GM21737 (cell line): ENCODE measurements at regions not wholly inside any gene's neighbourhood (a gene's known extent, or its start where the extent isn't known, plus 50 kb on each side); places are given as distances from the start of the nearest gene placed in this dataset.

Experiments used
- ATAC-seq: cut with Tn5 transposase; IDR thresholded peaks from one replicate; pipeline ENCODE4 v1.9.1; 2021; ENCODE audit warnings: mild to moderate bottlenecking, moderate library complexity; ENCODE audit not compliant: unreplicated experiment

GRCh38 chr20:59431014-59431413, 130.6 kb downstream of the EDN3 start:
- ATAC-seq: no peak

GRCh38 chr20:59434960-59435359, 134.5 kb downstream of the EDN3 start:
- no peak for ATAC-seq

GRCh38 chr20:59435518-59435917, 135.1 kb downstream of the EDN3 start:
- ATAC-seq: no peak

GRCh38 chr20:59437601-59438031, 137.2 kb downstream of the EDN3 start:
- no peak for ATAC-seq

- no peak for ATAC-seq
Observed at GRCh38 chr20:59438201-59438600, 137.8 kb downstream of the EDN3 start.

- ATAC-seq: no peak
Observed at GRCh38 chr20:59439243-59439642, 138.8 kb downstream of the EDN3 start.

GRCh38 chr20:59441306-59441705, 140.9 kb downstream of the EDN3 start:
- ATAC-seq: no peak

- ATAC-seq: no peak
Observed at GRCh38 chr20:59441860-59442810, 141.7 kb downstream of the EDN3 start.

- no peak for ATAC-seq
Observed at GRCh38 chr20:59443550-59443949, 143.1 kb downstream of the EDN3 start.

- no peak for ATAC-seq
Observed at GRCh38 chr20:59446376-59446775, 146.0 kb downstream of the EDN3 start.

GRCh38 chr20:59448196-59448595, 147.8 kb downstream of the EDN3 start:
- ATAC-seq: no peak

- ATAC-seq: no peak
Observed at GRCh38 chr20:59448851-59449444, 148.5 kb downstream of the EDN3 start.

- ATAC-seq: no peak
Observed at GRCh38 chr20:59451066-59451630, 150.7 kb downstream of the EDN3 start.

GRCh38 chr20:59451641-59452040, 151.2 kb downstream of the EDN3 start:
- no peak for ATAC-seq

GRCh38 chr20:59452856-59453255, 151.5 kb upstream of the PHACTR3 start:
- ATAC-seq: no peak

- ATAC-seq: no peak
Observed at GRCh38 chr20:59453759-59454560, 150.4 kb upstream of the PHACTR3 start.

- ATAC-seq: no peak
Observed at GRCh38 chr20:59455402-59456341, 148.7 kb upstream of the PHACTR3 start.

- no peak for ATAC-seq
Observed at GRCh38 chr20:59456342-59457279, 147.7 kb upstream of the PHACTR3 start.

- ATAC-seq: no peak
Observed at GRCh38 chr20:59458645-59459044, 145.7 kb upstream of the PHACTR3 start.
